ENCODE measurements at regions not wholly inside any gene's neighbourhood (a gene's known extent, or its start where the extent isn't known, plus 50 kb on each side); places are given as distances from the start of the nearest gene placed in this dataset.

DNA sequence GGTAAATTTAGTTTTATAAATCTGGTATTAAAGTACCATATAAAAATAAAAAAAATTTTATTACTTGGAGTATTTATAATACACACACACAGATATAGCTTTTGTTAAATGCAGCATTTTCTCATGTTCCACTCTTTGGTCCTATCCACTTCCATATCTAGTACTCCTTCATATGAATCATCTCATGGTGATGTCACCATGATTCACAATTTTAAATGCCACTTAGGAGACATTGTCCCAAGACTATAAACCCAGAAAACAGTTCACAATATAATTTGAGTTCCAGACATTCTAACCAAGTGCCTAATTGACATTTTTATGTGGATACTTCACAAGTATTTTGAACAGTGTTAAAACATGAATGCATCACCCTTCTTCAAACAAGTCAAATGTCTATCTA, 1398.3 kb downstream of the DSC3 start:
- DNase-seq (ENCODE audit: extremely low read depth, insufficient read length), result no peak
- no peaks in the 10 kb centered on the region for H3K36me3 ChIP-seq (ENCODE audit: control insufficient read depth, insufficient read depth, low read length)
- H3K4me3 ChIP-seq (replicated peaks; ENCODE audit: low read depth, low read length), result no peak overlapping the region
- no peaks in the 10 kb centered on the region for H3K27me3 ChIP-seq (replicated peaks; ENCODE audit: control insufficient read depth, insufficient read depth, low read length)
- TF ChIP-seq, protein P1, sequence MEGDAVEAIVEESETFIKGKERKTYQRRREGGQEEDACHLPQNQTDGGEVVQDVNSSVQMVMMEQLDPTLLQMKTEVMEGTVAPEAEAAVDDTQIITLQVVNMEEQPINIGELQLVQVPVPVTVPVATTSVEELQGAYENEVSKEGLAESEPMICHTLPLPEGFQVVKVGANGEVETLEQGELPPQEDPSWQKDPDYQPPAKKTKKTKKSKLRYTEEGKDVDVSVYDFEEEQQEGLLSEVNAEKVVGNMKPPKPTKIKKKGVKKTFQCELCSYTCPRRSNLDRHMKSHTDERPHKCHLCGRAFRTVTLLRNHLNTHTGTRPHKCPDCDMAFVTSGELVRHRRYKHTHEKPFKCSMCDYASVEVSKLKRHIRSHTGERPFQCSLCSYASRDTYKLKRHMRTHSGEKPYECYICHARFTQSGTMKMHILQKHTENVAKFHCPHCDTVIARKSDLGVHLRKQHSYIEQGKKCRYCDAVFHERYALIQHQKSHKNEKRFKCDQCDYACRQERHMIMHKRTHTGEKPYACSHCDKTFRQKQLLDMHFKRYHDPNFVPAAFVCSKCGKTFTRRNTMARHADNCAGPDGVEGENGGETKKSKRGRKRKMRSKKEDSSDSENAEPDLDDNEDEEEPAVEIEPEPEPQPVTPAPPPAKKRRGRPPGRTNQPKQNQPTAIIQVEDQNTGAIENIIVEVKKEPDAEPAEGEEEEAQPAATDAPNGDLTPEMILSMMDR (IDR thresholded peaks at IDR 0.05; ENCODE audit: insufficient read depth, low read length, poor library complexity, severe bottlenecking), result no peak

DNA sequence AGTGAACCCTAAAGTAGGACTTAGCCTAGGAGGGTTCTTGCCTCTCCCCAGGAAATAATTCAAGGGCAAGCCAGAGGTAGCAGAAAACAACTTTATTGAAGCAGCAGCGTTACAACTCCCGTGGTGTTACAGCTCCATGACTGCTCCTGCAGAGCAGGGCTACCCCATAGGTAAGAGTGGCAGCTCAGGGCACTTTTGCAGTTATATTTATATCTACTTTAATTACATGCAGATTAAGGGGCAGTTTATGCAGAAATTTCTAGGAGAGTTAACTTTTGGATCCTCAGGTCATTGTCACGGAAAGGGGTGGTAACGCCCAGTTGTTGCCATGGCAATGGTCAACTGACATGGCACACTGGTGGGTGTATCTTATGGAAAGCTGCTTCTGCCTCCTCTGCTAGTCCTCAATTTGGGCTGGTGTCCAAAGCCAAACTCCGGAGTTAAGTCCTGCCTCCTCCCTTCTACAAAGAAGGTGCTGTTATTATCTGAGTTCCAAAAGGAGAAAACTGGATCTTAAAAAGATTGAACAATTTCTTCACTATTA, 1413.0 kb downstream of the DSC3 start:
- TF ChIP-seq, protein P1 (IDR thresholded peaks at IDR 0.05; ENCODE audit: insufficient read depth, low read length, poor library complexity, severe bottlenecking), result no peak
- no peak overlapping the region for H3K4me3 ChIP-seq (replicated peaks; ENCODE audit: low read depth, low read length)
- no peak for DNase-seq (ENCODE audit: extremely low read depth, insufficient read length)
- no peaks in the 10 kb centered on the region for H3K27me3 ChIP-seq (replicated peaks; ENCODE audit: control insufficient read depth, insufficient read depth, low read length)
- no peaks in the 10 kb centered on the region for H3K36me3 ChIP-seq (ENCODE audit: control insufficient read depth, insufficient read depth, low read length)

DNA sequence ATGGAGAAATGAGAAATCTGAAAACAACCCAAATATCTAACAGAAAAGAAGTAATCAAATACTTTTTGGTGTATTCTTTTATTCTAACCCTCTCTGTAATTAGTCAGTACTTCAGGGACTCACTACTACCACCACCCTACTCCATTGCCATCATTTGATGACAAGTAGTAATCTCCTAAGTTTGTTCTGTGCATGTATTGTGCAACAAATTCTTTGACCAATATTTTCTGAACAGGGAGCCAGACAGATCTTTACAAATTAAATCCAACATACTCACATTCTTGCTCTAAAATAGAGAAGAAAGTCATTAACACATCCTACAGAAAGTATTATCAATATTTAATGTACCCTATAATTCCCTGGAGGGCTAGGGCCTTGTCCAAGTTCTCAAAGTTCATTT, 1416.4 kb downstream of the DSC3 start:
- Histone ChIP-seq H3K4me3 (replicated peaks; ENCODE audit: low read depth, low read length) (no peak overlapping the region), H3K36me3 (ENCODE audit: control insufficient read depth, insufficient read depth, low read length) (no peaks in the 10 kb centered on the region), H3K27me3 (replicated peaks; ENCODE audit: control insufficient read depth, insufficient read depth, low read length) (no peaks in the 10 kb centered on the region)
- TF ChIP-seq, protein P1 (IDR thresholded peaks at IDR 0.05; ENCODE audit: insufficient read depth, low read length, poor library complexity, severe bottlenecking), result no peak
- no peak for DNase-seq (ENCODE audit: extremely low read depth, insufficient read length)

DNA sequence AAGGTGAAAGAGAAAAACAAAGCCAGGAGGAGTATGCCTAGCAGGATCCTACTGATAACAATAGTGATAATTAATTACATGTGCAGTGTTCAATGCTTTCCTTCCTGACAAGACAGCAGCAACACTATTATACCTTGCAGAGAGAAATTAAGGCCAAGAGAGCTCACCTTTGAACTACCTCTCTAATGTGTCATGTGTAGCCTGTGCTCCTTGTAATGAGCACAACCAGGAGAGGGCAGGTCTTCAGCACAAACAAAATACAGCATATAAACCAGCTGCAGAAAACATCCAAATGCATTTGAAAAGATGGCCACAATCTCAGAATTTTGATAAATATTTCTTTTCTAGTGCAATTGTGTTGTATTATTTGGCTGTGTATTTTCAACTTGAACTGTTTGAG, 1425.7 kb downstream of the DSC3 start:
- DNase-seq (ENCODE audit: extremely low read depth, insufficient read length), result no peak
- TF ChIP-seq, protein P1 (IDR thresholded peaks at IDR 0.05; ENCODE audit: insufficient read depth, low read length, poor library complexity, severe bottlenecking), result no peak
- H3K36me3 ChIP-seq (ENCODE audit: control insufficient read depth, insufficient read depth, low read length), result no peaks in the 10 kb centered on the region

DNA sequence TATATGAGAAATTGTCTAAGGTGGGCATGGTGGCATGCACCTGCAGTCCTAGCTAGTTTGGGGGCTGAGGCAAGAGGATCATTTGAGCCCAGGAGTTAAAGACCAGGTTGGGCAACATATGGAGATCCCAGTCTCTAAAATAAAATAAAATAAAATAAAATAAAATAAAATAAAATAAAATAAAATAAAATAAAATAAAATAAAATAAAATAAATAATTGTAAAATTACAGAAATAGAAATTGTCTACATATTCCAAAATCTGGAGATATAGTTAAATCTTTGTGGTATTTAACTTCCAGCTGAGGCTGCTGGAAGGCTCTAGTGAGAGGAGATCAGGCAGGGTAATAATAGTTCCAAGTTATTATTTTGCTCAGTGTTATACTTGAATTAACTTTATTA, 1432.1 kb upstream of the CDH2 start:
- Histone ChIP-seq H3K36me3 (ENCODE audit: control insufficient read depth, insufficient read depth, low read length) (no peaks in the 10 kb centered on the region), H3K27me3 (replicated peaks; ENCODE audit: control insufficient read depth, insufficient read depth, low read length) (no peaks in the 10 kb centered on the region), H3K4me3 (replicated peaks; ENCODE audit: low read depth, low read length) (no peak overlapping the region)
- TF ChIP-seq, protein P1 (IDR thresholded peaks at IDR 0.05; ENCODE audit: insufficient read depth, low read length, poor library complexity, severe bottlenecking), result no peak
- DNase-seq (ENCODE audit: extremely low read depth, insufficient read length), result no peak

More for the DNA sequence above, 1425.7 kb downstream of the DSC3 start:
- Histone ChIP-seq H3K4me3 (replicated peaks; ENCODE audit: low read depth, low read length) (no peak overlapping the region), H3K27me3 (replicated peaks; ENCODE audit: control insufficient read depth, insufficient read depth, low read length) (no peaks in the 10 kb centered on the region)

DNA sequence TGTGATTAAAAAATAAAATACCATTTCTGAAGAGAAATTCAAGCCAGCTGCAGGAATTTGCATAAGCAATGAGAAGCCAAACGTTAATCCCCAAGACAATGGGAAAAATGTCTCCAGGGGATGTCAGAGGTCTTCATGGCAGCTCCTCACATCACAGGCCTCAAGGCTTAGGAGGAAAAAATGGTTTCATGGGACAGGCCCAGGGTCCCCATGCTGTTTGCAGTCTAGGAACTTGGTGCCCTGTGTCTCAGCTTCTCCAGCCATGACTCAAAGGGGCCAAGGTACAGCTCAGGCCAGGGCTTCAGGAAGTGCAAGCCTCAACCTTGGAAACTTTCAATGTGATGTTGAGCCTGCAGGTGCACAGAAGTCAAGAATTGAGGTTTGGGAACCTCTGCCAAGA, 1428.4 kb upstream of the CDH2 start:
- no peak overlapping the region for H3K4me3 ChIP-seq (replicated peaks; ENCODE audit: low read depth, low read length)
- DNase-seq (ENCODE audit: extremely low read depth, insufficient read length), result no peak
- no peaks in the 10 kb centered on the region for H3K27me3 ChIP-seq (replicated peaks; ENCODE audit: control insufficient read depth, insufficient read depth, low read length)
- TF ChIP-seq, protein P1 (IDR thresholded peaks at IDR 0.05; ENCODE audit: insufficient read depth, low read length, poor library complexity, severe bottlenecking), result no peak
- H3K36me3 ChIP-seq (ENCODE audit: control insufficient read depth, insufficient read depth, low read length), result no peaks in the 10 kb centered on the region
